ENCODE measurements at regions not wholly inside any gene's neighbourhood (a gene's known extent, or its start where the extent isn't known, plus 50 kb on each side); places are given as distances from the start of the nearest gene placed in this dataset.

GRCh38 chr5:77156379-77156778 lies 54.1 kb upstream of the PDE8B start:
- TF ChIP-seq CTCF (optimal IDR thresholded peaks at IDR 0.05 in 1 of 3, IDR thresholded peaks at IDR 0.05 in 1 of 3, conservative IDR thresholded peaks at IDR 0.05 in 1 of 3; ENCODE audit: extremely low read depth in 1 of 3, insufficient read depth in 2 of 3, low read length in 3 of 3) (no peak), EZH2 (IDR thresholded peaks at IDR 0.05; ENCODE audit: low read length) (no peak)

Data from keratinocyte (primary cell).